ENCODE measurements at regions not wholly inside any gene's neighbourhood (a gene's known extent, or its start where the extent isn't known, plus 50 kb on each side); places are given as distances from the start of the nearest gene placed in this dataset.

DNA sequence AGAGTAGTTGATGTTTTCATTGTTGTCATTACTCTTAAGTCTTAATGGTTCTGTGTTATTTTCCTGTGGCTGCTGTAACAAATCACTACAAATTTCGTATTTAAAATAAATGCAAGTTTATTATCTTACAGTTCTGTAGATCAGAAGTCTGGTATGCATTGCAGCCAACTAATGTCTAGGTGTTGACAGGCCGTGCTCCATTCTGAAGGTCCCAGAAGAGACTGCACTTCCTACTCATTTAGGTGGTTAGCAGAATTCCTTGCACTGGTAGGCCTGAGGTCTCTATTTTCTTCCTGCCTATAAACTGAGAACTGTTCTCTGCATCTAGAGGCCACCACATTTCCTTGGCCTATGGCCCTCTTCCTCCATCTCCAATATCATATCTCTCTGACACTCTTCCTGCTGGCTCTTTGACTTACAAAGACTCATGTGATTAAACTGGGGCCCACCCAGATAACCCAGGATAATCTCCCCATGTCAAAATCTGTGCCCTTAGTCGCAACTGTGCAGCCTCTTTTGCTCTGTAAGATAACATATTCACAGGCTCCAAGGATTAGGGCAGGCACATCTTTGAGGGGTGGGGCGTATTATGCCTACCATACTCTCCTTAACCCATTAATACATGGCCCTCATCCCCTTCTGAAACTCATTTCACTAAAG lies 468.4 kb downstream of the FOXO1 start:
- no peaks in the 10 kb centered on the region for H3K4me1 ChIP-seq
- TF ChIP-seq POLR2AphosphoS5 (IDR thresholded peaks at IDR 0.05) (no peak), POLR2A (IDR thresholded peaks at IDR 0.05) (no peak)
- TF ChIP-seq, protein P1, sequence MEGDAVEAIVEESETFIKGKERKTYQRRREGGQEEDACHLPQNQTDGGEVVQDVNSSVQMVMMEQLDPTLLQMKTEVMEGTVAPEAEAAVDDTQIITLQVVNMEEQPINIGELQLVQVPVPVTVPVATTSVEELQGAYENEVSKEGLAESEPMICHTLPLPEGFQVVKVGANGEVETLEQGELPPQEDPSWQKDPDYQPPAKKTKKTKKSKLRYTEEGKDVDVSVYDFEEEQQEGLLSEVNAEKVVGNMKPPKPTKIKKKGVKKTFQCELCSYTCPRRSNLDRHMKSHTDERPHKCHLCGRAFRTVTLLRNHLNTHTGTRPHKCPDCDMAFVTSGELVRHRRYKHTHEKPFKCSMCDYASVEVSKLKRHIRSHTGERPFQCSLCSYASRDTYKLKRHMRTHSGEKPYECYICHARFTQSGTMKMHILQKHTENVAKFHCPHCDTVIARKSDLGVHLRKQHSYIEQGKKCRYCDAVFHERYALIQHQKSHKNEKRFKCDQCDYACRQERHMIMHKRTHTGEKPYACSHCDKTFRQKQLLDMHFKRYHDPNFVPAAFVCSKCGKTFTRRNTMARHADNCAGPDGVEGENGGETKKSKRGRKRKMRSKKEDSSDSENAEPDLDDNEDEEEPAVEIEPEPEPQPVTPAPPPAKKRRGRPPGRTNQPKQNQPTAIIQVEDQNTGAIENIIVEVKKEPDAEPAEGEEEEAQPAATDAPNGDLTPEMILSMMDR (IDR thresholded peaks at IDR 0.05): no peak
- no peak overlapping the region for H3K27ac ChIP-seq
- no peak for DNase-seq (ENCODE audit: low spot score in 2 of 2)
- no peaks in the 10 kb centered on the region for H3K36me3 ChIP-seq
- no peak overlapping the region for H3K4me3 ChIP-seq
- intact Hi-C loops (cut with DNase I; ENCODE audit: low total_unique reads): no loop called here
- no peaks in the 10 kb centered on the region for H3K9me3 ChIP-seq
- H3K27me3 ChIP-seq: no peaks in the 10 kb centered on the region

DNA sequence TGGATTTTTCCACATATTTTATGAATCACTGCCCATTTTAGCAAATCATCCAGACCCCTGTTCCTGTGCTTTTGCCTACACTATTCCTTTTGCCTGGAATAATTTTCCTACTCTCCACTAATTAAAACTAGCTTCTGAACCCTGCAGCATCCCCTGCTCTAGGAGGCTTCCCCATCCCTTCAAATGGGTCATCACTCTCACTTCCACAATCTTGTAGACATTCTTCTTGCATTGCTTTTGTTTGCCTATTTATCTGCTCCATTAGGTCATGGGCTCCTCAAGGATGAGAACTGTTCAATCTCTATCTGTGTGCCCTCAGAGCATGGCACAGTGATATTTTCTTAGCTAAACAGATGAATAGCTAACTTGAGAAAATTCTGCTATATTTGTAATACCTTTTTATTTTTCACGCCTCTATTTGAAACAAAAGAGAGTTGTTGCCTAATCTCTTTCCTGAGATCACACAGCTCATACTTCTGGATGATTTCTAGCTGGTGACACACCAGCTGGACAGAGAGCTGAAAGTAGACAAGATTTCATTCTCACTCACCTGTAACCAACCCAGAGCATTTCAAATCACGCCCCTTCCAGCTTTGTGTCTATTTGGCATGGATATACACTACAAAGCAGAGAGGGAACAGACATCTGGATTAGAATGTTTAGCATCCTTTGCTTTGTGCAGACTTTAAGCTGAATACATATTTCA lies 466.0 kb downstream of the FOXO1 start:
- Histone ChIP-seq H3K9me3 (no peaks in the 10 kb centered on the region), H3K36me3 (no peaks in the 10 kb centered on the region), H3K4me3 (no peak overlapping the region), H3K27me3 (no peaks in the 10 kb centered on the region), H3K4me1 (no peaks in the 10 kb centered on the region), H3K27ac (no peak overlapping the region)
- intact Hi-C loops (cut with DNase I; ENCODE audit: low total_unique reads): no loop called here
- TF ChIP-seq, protein P1 (IDR thresholded peaks at IDR 0.05): no peak
- TF ChIP-seq POLR2AphosphoS5 (IDR thresholded peaks at IDR 0.05) (no peak), POLR2A (IDR thresholded peaks at IDR 0.05) (no peak)
- DNase-seq (ENCODE audit: low spot score in 2 of 2): no peak

DNA sequence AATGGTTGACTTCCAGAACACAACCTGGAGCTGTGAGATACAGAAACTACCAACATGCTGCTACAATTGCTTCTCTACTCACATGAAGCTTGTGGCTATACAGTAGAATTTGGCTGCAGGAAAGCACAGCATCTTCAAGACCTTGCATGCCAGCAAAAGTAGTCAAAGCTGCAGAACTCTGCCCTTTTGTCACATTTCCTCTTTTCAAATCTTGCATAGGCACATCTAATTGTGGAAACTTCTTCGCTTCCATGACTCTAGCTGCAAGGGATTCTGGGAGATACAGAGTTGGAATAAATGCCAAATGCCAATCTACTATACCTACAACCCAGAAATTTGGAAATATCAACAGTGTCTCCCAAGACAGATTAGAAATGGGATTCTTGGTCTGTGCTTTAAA lies 462.2 kb downstream of the FOXO1 start:
- Histone ChIP-seq H3K4me3 (no peak overlapping the region), H3K36me3 (no peaks in the 10 kb centered on the region), H3K9me3 (no peaks in the 10 kb centered on the region), H3K27ac (no peak overlapping the region), H3K27me3 (no peaks in the 10 kb centered on the region), H3K4me1 (no peaks in the 10 kb centered on the region)
- intact Hi-C loops (cut with DNase I; ENCODE audit: low total_unique reads): no loop called here
- no peak for DNase-seq (ENCODE audit: low spot score in 2 of 2)
- TF ChIP-seq, protein P1 (IDR thresholded peaks at IDR 0.05): no peak
- TF ChIP-seq POLR2A (IDR thresholded peaks at IDR 0.05): no peak
- no peak for TF ChIP-seq POLR2AphosphoS5 (IDR thresholded peaks at IDR 0.05)

DNA sequence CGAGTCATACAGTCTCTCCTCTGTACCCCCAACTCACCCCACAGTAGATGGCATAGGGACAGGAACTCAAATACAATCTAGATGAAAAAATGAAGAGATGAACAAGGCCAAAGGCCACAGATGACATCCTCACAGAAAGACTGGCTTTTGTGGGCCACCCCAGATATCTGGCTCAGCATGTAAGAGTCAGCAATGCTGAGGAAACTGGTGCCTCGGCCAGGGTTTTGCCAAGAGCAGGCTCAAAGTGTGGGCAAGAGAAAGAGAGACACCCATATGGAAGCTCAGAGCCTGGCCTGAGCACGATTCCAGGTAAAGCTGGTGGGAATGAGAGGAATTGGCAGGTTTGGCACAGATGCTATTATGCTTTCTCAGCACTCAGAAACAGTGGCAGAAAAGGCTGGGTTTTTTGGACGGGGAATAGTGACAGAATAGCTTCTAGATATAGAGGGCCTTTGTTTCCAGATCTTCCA lies 460.6 kb downstream of the FOXO1 start:
- no peaks in the 10 kb centered on the region for H3K9me3 ChIP-seq
- no peaks in the 10 kb centered on the region for H3K27me3 ChIP-seq
- intact Hi-C loops (cut with DNase I; ENCODE audit: low total_unique reads): no loop called here
- DNase-seq (ENCODE audit: low spot score in 2 of 2): peak in 1 of 2 donors; percentile 75
- peak overlapping the region; percentile 82 to 84 for H3K27ac ChIP-seq
- H3K4me1 ChIP-seq: no peaks in the 10 kb centered on the region
- no peak overlapping the region for H3K4me3 ChIP-seq
- no peaks in the 10 kb centered on the region for H3K36me3 ChIP-seq
- TF ChIP-seq, protein P1 (IDR thresholded peaks at IDR 0.05): no peak
- TF ChIP-seq POLR2AphosphoS5 (IDR thresholded peaks at IDR 0.05): peak in 1 of 3 donors; percentile 28

DNA sequence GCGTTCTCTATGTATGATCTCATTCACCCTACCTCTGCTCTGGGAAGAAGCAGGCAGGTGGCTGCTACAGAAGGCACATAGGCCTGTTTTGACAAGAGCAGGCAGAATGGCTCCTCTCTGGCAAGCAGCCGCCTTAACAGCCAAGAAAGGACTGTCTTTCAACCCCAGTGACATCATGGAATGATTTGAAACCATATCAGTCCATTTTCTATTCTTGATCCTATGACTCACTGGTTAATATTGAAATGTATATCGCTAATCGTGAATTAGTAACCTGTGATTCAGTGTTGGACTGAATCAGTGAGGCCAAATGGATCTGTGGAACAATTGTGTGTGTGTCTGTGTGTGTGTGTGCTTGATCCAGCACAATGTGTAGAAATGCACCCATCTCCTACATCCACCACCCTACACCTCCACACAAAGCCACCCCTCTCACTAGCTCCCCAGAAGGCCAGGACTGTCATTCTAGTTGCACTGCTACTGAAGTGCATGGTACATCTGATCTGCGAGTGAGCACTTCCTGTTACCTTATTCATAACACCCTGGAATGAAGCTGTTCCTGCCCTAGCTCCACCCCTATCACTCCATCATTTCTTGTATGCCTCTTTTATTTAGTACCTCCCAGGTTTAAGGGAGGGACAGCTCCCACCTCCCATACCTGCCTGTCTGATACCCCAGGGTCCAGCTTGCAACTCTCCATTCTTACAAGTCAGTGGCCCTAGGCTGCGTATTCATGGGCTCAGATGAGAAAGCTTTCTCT lies 460.0 kb downstream of the FOXO1 start:
- no peak for DNase-seq (ENCODE audit: low spot score in 2 of 2)
- Histone ChIP-seq H3K27me3 (no peaks in the 10 kb centered on the region), H3K9me3 (no peaks in the 10 kb centered on the region), H3K27ac (peak overlapping the region; percentile 82 to 84), H3K4me1 (no peaks in the 10 kb centered on the region), H3K36me3 (no peaks in the 10 kb centered on the region), H3K4me3 (no peak overlapping the region)
- TF ChIP-seq POLR2A (IDR thresholded peaks at IDR 0.05) (no peak), POLR2AphosphoS5 (IDR thresholded peaks at IDR 0.05) (no peak)
- TF ChIP-seq, protein P1 (IDR thresholded peaks at IDR 0.05): no peak
- intact Hi-C loops (cut with DNase I; ENCODE audit: low total_unique reads): no loop called here

Data from breast epithelium (tissue), 4 donors.